H9 (cell line): ENCODE measurements at regions not wholly inside any gene's neighbourhood (a gene's known extent, or its start where the extent isn't known, plus 50 kb on each side); places are given as distances from the start of the nearest gene placed in this dataset.

Experiments
- DNase-seq: peaks from one replicate; pipeline ENCODE4 v3.0.0-alpha.2; 2017
- H2AFZ ChIP-seq: one replicate; pipeline ENCODE4 v1.6.1; 2013; ENCODE audit warnings: mild to moderate bottlenecking, low read length, control low read depth, moderate library complexity
- H2AK5ac ChIP-seq: 2 replicates; pipeline ENCODE4 v1.6.1; 2013; ENCODE audit warnings: low read length, control low read depth, mixed read lengths; ENCODE audit not compliant: insufficient read length
- H2BK120ac ChIP-seq: one replicate; pipeline ENCODE4 v1.6.1; 2013; ENCODE audit warnings: low read depth, mild to moderate bottlenecking, low read length, control low read depth, inconsistent platforms; ENCODE audit not compliant: poor library complexity, severe bottlenecking
- H2BK12ac ChIP-seq: 2 replicates; pipeline ENCODE4 v1.6.1; 2013; ENCODE audit warnings: low read length, control low read depth, mixed read lengths, low read depth; ENCODE audit not compliant: insufficient read length
- H2BK15ac ChIP-seq: 2 replicates; pipeline ENCODE4 v1.6.1; 2013; ENCODE audit warnings: low read depth, low read length, control low read depth
- H2BK20ac ChIP-seq: one replicate; pipeline ENCODE4 v1.6.1; 2013; ENCODE audit warnings: low read depth, mild to moderate bottlenecking, low read length, control low read depth, inconsistent platforms; ENCODE audit not compliant: poor library complexity, severe bottlenecking
- H2BK5ac ChIP-seq: 2 replicates; pipeline ENCODE4 v1.6.1; 2013; ENCODE audit warnings: low read length, control low read depth, mixed read lengths; ENCODE audit not compliant: insufficient read length
- H3K14ac ChIP-seq: 2 replicates; pipeline ENCODE4 v1.6.1; 2013; ENCODE audit warnings: low read length, control low read depth; ENCODE audit not compliant: insufficient read depth
- H3K18ac ChIP-seq: 2 replicates; pipeline ENCODE4 v1.6.1; 2013; ENCODE audit warnings: low read depth, mild to moderate bottlenecking, mixed read lengths, low read length, control low read depth; ENCODE audit not compliant: insufficient read length
- H3K23ac ChIP-seq: 2 replicates; pipeline ENCODE4 v1.6.1; 2013; ENCODE audit warnings: low read length, control low read depth, mixed read lengths, low read depth; ENCODE audit not compliant: insufficient read length
- H3K23me2 ChIP-seq: 2 replicates; pipeline ENCODE4 v1.6.1; 2013; ENCODE audit warnings: low read depth, mild to moderate bottlenecking, mixed read lengths, low read length, control low read depth; ENCODE audit not compliant: insufficient read length, poor library complexity, severe bottlenecking
- H3K27ac ChIP-seq: 2 replicates; pipeline ENCODE4 v1.5.1; 2013; ENCODE audit warnings: low read length, control low read depth, mixed read lengths, low read depth; ENCODE audit not compliant: insufficient read length
- H3K27me3 ChIP-seq: 2 replicates; pipeline ENCODE4 v1.6.1; 2013; ENCODE audit warnings: low read length, control low read depth, inconsistent platforms; ENCODE audit not compliant: insufficient read depth
- H3K4ac ChIP-seq: 2 replicates; pipeline ENCODE4 v1.6.1; 2013; ENCODE audit warnings: low read depth, mild to moderate bottlenecking, control low read depth, inconsistent platforms, low read length, moderate library complexity
- H3K4me1 ChIP-seq: 2 replicates; pipeline ENCODE4 v1.6.1; 2013; ENCODE audit warnings: low read length, control low read depth, inconsistent platforms; ENCODE audit not compliant: insufficient read depth
- H3K4me2 ChIP-seq: 2 replicates; pipeline ENCODE4 v1.6.1; 2013; ENCODE audit warnings: low read length, control low read depth, mixed read lengths; ENCODE audit not compliant: insufficient read length, insufficient read depth
- H3K56ac ChIP-seq: 2 replicates; pipeline ENCODE4 v1.6.1; 2013; ENCODE audit warnings: low read depth, mild to moderate bottlenecking, mixed read lengths, low read length, control low read depth; ENCODE audit not compliant: insufficient read length
- H3K79me1 ChIP-seq: 2 replicates; pipeline ENCODE4 v1.6.1; 2013; ENCODE audit warnings: low read depth, mild to moderate bottlenecking, moderate library complexity, low read length, control low read depth, inconsistent platforms; ENCODE audit not compliant: insufficient read depth, poor library complexity, severe bottlenecking
- H3K79me2 ChIP-seq: 2 replicates; pipeline ENCODE4 v1.6.1; 2013; ENCODE audit warnings: low read length, control low read depth, inconsistent platforms; ENCODE audit not compliant: insufficient read depth
- H3K9ac ChIP-seq: 2 replicates; pipeline ENCODE4 v1.6.1; 2013; ENCODE audit warnings: low read length, control low read depth, mixed read lengths; ENCODE audit not compliant: insufficient read length; ENCODE audit errors: extremely low read depth
- H3K9me3 ChIP-seq: one replicate; pipeline ENCODE4 v1.6.1; 2013; ENCODE audit warnings: low read depth, low read length, inconsistent platforms; ENCODE audit not compliant: control insufficient read depth
- H3T11ph ChIP-seq: one replicate; pipeline ENCODE4 v1.6.1; 2013; ENCODE audit warnings: mild to moderate bottlenecking, low read length, control low read depth, inconsistent platforms
- H4K20me1 ChIP-seq: one replicate; pipeline ENCODE4 v1.6.1; 2013; ENCODE audit not compliant: control insufficient read depth, insufficient read length, insufficient read depth
- H4K5ac ChIP-seq: 2 replicates; pipeline ENCODE4 v1.6.1; 2013; ENCODE audit warnings: low read depth, mild to moderate bottlenecking, mixed read lengths, low read length, control low read depth; ENCODE audit not compliant: insufficient read length
- H4K8ac ChIP-seq: replicated peaks from 2 replicates; pipeline ENCODE4 v1.6.1; 2013; ENCODE audit warnings: low read length, control low read depth, mixed read lengths, low read depth; ENCODE audit not compliant: insufficient read length
- H4K91ac ChIP-seq: 2 replicates; pipeline ENCODE4 v1.6.1; 2013; ENCODE audit warnings: low read depth, mild to moderate bottlenecking, moderate library complexity, mixed read lengths, low read length, control low read depth; ENCODE audit not compliant: insufficient read length
- H3K27ac Mint-ChIP-seq, 3 experiments: 2 replicates in 2 of 3; 3 replicates in 1 of 3; pipeline ENCODE4 v1.8.0; 2020 to 2021; ENCODE audit warnings: mixed read lengths in 3 of 3, mild to moderate bottlenecking in 1 of 3, moderate library complexity in 1 of 3
- H3K27me3 Mint-ChIP-seq: 2 replicates; pipeline ENCODE4 v1.8.0; 2021; ENCODE audit warnings: low read depth, mild to moderate bottlenecking, moderate library complexity, mixed read lengths
- H3K36me3 Mint-ChIP-seq, 3 experiments: 2 replicates in 2 of 3; 3 replicates in 1 of 3; pipeline ENCODE4 v1.8.0; 2020 to 2021; ENCODE audit warnings: low read depth in 3 of 3, mixed read lengths in 3 of 3; ENCODE audit not compliant: insufficient read depth in 1 of 3
- H3K4me1 Mint-ChIP-seq, 2 experiments: 2 replicates each; pipeline ENCODE4 v1.8.0; 2020; ENCODE audit warnings: mixed read lengths in 2 of 2
- H3K4me3 Mint-ChIP-seq, 2 experiments: 2 replicates in 1 of 2; 3 replicates in 1 of 2; pipeline ENCODE4 v1.8.0; 2020 to 2021; ENCODE audit warnings: mild to moderate bottlenecking in 2 of 2, mixed read lengths in 2 of 2, moderate library complexity in 1 of 2
- H3K9me3 Mint-ChIP-seq, 2 experiments: 2 replicates in 1 of 2; 3 replicates in 1 of 2; pipeline ENCODE4 v1.8.0; 2020; ENCODE audit warnings: mild to moderate bottlenecking in 2 of 2, mixed read lengths in 2 of 2, moderate library complexity in 1 of 2
- CTCF ChIP-seq: fragments of 200-600 bp; sonication (generic); conservative IDR thresholded peaks from 3 replicates; pipeline ENCODE4 v1.8.0; 2021; ENCODE audit warnings: antibody characterized with exemption, mild to moderate bottlenecking
- WGBS: extraction: QIAGEN DNeasy Blood & Tissue Kit; methylation state at CpG from one replicate; pipeline ENCODE4 v1.1.7; 2013; ENCODE audit warnings: missing lambda C conversion rate, low lambda C conversion rate, mixed read lengths; ENCODE audit not compliant: insufficient read length; ENCODE audit errors: extremely low coverage; 5-methylcytosine and 5-hydroxymethylcytosine counted together

- H3K14ac ChIP-seq, result no peak overlapping the region
- TF ChIP-seq CTCF, result no peak
Measured at GRCh38 chr3:56966104-56966503, 94.4 kb upstream of the SPATA12 start.

More at GRCh38 chr3:56966104-56966503, 94.4 kb upstream of the SPATA12 start:
- H3K9me3 ChIP-seq, result no peaks in the 10 kb centered on the region
- no peaks in the 10 kb centered on the region for H3K4me1 Mint-ChIP-seq
- no peak for DNase-seq
- no peaks in the 10 kb centered on the region for H3K79me1 ChIP-seq
- H3K4me2 ChIP-seq, result no peak overlapping the region
- no peak overlapping the region for H2AK5ac ChIP-seq
- H2BK20ac ChIP-seq, result no peak overlapping the region
- H4K5ac ChIP-seq, result no peak overlapping the region
- no peak overlapping the region for H3K4ac ChIP-seq
- no peak overlapping the region for H3K56ac ChIP-seq
- no peak overlapping the region for H3K23ac ChIP-seq
- H3K4me3 Mint-ChIP-seq, result no peak overlapping the region
- H3K9me3 Mint-ChIP-seq, result no peaks in the 10 kb centered on the region
- no peaks in the 10 kb centered on the region for H4K20me1 ChIP-seq
- no peaks in the 10 kb centered on the region; the same call in 1 of the 2 replicates for H3K27me3 Mint-ChIP-seq
- no peak overlapping the region for H2AFZ ChIP-seq
- H3K27ac Mint-ChIP-seq, result no peak overlapping the region
- no peaks in the 10 kb centered on the region for H3K79me2 ChIP-seq
- H3K36me3 Mint-ChIP-seq, result no peaks in the 10 kb centered on the region
- no peak overlapping the region for H4K91ac ChIP-seq
- no peak overlapping the region for H3K9ac ChIP-seq
- H4K8ac ChIP-seq, result no peak overlapping the region
- H3K27me3 ChIP-seq, result no peaks in the 10 kb centered on the region
- no peaks in the 10 kb centered on the region for H3K23me2 ChIP-seq
- H3T11ph ChIP-seq, result no peak overlapping the region
- H2BK5ac ChIP-seq, result no peak overlapping the region
- no peaks in the 10 kb centered on the region for H3K4me1 ChIP-seq
- WGBS, result no CpG with 5 or more reads among the region's 1 CpG
- H2BK12ac ChIP-seq, result no peak overlapping the region
- no peak overlapping the region for H2BK120ac ChIP-seq
- H3K27ac ChIP-seq, result no peak overlapping the region
- no peak overlapping the region for H2BK15ac ChIP-seq
- no peak overlapping the region for H3K18ac ChIP-seq
